ENCODE measurements at regions not wholly inside any gene's neighbourhood (a gene's known extent, or its start where the extent isn't known, plus 50 kb on each side); places are given as distances from the start of the nearest gene placed in this dataset.

DNA sequence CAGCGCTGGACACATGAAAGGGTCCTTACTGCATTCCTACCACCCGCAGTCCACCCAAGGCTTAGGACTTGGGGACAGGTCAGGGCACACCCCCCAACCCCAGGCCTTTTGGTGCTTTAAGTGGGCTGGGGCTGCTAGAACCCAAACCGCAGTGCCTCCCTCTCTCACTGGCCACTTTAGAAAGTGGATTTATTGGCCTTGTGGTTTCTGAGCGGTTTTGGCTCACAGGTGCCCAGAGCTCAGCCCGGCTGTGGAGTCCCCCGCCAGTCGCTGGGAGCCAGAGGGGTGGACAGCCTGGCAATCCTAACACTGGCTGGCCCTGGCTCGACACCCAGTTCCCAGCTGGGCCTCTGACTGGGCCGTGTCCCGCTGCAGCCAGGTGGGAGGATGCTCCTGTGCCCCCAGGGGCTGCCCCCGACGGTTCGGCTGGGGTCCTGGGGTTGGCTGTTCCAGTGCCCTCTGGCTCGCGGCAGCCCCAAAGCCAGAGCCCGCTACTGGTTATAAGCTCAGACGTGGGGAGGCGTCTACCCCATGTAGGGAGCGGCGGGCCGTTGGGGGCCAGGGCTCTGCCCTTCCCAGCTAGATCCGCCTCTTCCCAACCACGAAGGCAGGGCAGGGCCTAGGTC lies 65.2 kb upstream of the RNU6ATAC start:
- no peak for DNase-seq

DNA sequence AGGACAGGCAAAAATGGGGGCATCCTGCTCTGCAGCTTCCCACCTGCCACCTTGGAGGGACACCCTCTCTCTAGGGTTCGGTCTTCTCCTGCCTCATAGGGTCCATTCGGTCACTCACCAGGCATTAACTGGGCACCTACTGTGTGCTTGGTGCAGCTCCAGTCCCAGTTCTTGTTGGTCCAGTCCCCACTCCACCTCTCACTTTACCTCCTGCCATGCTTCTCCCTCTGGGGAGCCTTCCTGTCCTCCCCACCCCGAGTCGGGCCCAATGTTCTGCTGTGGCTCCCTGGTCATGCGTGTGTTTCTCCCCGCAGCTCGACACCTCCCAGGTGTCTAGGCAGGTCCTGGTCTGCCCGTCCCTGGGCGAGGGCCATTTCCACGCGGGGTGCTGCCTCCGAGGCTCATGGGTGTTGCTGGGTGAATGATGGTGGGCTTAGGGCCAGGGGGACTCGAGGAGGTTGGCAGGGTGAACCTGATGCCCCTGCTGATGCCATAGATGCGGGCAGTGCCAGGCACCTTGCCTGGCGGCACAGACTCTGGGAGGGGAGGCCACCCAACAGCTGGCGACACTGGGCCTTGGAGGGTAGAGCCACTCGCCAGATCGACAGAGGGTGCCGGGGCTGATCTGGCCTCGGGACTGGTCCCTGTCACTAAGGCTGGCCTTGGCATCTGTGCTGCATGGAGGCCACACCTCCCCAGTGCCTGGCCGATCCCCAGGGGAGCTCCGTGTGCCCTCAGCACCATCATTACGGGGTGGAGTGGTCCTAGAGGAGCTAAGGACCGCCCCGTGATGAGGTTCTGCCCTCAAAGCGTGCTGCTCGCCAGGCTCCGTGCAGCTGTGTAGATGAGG lies 66.0 kb upstream of the RNU6ATAC start:
- no peak for DNase-seq

DNA sequence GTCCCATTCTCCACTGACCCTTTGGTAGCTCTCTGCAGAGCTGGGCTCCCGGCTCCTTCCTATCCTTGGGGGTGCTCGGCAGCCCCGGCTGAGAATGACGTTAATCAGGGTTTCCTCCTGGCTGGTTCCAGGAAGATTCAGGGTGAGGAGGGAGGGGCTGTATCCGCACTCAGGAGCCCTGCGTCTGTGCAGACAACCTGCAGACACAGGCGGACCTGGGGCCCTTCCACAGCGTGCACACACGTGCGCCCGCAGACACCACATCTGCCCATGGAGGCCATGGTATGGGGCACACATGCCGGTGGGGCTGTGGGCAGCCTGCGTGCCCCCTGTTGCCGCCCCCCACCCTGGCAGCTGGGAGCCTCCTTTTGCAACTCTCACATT lies 66.6 kb upstream of the RNU6ATAC start:
- no peak for DNase-seq

DNA sequence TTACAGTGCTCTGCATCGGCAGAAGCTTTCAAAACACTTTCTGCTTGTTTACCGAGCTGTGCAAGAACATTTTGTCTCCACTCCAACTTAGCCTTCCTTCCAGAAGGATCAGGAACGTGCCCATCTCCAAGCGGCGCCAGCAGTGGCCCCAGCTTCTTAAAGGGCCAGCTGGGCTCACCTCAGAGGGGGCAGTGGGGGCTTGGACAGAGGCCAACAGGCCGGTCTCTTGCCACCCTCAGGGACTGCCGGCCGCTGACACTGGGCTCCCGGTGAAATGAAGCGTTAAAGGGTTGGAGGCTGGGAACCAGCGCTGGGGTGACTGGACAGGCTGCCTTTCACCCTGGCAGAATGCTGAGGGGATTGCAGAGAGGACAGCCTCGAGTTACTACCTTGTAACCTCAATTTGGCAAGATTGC lies 67.0 kb upstream of the RNU6ATAC start:
- DNase-seq: no peak

DNA sequence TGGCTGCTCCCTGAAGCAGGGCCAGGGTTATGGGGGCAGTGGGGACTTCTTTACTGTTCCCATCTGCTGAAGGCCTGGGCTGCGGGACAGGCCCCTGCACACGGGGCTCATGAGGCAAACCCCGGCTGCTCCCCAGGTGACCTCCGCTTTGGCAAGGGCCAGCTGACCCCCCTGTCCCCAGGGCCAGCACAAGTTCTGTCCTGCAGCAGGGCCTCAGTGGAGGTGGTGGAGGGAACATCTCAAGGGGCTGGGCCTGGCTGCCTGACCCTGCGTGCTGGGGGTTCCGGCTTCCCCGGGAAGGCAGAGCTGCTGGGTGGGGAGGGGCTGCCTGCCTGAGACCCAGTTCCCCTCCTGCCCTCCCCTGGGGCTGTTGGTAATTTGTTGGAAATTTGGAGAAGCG lies 67.4 kb upstream of the RNU6ATAC start:
- no peak for DNase-seq

DNA sequence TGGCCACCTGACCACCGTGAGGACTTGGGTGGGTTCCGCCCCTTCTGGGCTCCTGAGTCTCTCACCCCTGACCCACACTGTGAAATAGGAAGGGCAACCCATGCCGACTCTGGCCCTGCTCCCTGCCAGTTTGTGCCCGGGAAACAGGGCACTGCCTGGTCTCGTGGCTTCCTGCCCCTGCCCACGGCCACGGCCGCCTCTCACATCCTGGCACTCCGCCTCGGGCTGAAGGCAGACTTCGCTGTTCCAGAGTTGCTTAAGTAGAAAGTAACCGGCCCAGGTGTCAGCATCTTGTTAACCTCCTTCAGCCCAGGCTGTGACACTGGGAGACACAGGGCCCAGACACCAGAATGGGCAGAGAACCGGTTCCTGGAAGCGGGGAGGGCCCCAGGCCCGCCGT lies 68.7 kb upstream of the RNU6ATAC start:
- DNase-seq: no peak

DNA sequence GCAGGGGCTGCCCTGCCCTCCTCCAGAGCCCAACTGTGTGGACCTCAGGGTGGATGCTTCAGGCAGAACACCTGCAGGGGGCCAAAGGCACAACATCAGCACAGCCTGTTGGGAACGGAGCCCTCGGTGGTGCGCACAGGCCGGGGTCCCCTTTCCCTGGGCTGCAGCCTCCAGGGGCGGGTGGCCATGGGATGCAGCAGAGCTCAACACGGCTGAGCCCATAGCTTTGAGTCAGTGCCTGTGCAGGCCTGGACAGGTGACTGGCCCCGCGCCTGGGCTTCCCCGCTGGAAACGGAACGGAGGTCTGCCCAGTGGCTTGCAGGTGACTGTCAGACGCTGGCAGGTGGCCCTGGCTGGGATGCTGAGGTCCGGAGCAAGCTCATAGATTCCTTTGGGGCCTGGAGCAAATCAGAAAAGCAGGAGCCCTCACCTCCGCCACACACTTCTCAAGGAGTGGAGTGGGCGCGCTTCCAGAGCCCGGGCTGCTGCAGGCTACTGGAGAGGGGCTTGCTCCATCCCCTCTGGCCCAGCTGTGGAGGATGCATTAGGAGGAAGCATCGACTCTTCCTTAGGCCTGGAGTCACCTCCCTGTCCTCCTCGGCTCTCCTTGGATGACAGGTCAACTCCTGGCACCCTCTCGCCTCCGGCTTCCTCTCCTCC lies 69.8 kb upstream of the RNU6ATAC start:
- DNase-seq: no peak

DNA sequence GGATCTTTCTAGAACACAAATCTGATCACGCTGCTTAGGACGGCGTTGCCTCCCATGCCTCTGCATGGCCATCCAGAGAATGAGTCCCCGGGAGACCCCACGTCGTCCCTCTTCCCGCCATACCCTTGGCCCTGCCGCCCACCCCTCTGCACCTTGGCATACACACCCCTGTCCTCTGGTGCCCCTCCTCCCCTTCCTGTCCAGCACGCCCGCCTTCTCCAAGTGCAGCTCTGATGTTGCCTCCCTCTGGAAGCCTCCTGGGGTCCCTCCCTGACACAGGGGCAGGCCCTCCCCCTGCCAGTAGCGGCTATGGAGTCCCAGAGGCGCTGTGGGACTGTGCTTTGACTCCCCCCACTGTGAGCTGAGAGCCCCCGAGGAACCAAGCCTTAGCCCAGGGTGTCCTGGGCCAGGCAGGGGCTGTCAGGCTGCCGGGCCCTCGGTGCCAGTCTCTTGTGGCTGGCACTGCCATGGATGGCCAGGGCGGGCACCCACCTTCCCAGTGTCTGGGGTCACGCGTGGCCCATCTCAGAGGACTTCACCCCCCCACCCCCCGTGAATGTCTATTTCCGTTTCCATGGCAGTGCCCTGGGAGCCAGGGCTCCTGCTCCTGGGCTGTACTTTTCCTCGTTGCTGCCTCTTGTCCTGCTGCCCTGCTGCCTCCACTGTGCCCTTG lies 70.5 kb upstream of the RNU6ATAC start:
- no peak for DNase-seq

DNA sequence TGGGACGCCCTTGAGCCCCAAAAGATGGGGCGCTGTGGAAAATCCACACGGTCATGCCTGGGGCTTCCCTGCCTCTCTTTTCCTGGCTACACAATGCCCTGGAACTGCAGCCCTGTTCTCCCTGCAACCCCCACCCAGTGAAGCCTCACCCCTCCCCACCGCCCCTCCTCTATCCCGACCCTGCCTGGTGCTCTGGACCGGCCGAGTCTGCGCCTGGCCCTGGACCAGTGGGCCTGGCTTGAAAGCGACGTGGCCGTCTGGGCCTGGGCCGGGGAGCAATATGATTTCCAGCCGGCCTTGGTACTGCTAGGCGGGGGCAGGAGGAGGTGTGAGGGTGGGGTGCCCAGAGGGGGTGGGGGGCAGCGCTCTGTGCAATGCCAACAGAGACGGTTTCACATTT lies 71.0 kb upstream of the RNU6ATAC start:
- no peak for DNase-seq

DNA sequence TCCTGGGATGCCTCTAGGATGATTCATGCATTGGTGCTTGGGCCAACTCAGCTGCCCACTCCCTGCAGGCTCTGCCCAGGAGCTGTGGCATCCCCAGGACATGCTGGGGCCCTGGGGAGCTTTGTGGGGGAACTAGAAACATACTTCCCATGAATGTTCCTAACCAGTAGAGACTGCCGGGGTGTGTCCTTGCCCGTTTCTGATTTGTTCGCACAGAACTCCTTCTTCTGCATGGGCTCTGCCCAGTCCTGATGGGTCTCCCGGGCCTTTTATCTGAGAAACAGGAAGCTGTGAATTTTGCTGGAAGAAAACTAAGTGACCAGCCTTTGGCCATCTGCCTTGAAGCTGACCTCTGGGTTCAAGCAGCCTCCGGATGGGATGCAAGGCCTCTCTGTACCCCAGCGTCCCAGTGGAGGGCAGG lies 71.6 kb upstream of the RNU6ATAC start:
- DNase-seq: no peak

DNA sequence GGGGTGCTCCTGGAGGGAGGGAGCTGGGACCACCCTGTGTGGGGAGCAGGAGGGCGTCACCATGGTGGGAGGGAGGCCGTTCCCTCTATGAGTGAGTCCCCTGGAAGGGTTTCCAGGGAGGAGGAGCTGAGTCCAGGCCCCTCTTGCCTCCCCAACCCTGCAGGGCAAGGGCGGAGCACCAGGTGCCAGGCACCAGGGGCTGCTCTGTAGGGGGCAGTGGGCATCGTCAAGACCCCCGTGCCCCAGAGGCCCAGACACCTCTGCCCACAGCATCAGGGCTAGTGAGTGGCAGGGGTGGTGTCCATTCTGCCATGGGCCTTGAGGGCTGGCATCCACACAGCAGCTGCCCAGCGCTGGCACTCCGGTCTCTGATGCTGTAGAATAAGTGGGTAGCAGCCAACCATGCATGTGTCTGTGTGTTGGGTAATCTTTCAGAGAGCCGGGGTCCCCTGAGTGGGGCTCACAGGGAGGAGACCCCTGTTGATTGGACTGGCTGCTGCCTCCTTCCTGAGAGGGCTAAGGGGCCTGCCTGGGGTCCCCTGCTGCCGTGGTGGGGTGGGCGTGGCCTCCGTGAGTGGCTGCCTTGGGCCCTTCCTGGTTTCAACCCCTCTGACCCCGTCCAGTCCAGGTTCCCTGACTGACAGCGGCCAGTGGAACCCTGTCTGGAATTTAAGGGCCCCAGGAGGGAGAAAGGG lies 72.7 kb upstream of the RNU6ATAC start:
- no peak for DNase-seq

DNA sequence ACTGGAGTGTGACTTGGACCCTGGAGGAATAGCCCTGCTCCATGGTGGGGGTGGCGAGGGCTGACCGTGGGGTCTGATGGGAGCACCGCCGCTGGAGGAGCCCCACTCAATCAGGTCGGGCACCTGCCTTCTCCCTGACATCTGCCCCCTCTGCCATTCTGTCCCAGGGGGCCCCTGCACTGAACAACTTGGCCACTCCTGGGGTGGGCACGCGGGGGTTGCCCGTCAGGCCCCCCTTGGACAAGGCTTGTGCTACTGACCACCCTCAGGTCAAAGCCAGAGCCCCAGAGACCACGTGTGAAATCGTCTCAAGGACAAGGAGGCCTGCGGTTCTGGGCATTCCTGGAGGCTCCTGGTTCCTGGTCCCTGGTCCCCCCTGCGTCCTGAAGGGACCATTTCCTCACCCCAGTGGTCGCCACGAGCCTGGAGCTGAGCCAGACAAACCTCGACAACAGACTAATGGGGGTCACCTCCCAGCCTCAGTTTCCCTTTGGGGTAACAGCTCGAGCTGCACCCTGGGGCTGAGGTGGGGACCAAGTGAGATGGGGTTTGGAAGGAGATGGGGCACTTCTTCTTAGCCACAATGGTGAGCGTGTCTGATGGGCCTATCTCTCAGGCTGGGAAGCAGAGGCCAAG lies 73.4 kb upstream of the RNU6ATAC start:
- no peak for DNase-seq

DNA sequence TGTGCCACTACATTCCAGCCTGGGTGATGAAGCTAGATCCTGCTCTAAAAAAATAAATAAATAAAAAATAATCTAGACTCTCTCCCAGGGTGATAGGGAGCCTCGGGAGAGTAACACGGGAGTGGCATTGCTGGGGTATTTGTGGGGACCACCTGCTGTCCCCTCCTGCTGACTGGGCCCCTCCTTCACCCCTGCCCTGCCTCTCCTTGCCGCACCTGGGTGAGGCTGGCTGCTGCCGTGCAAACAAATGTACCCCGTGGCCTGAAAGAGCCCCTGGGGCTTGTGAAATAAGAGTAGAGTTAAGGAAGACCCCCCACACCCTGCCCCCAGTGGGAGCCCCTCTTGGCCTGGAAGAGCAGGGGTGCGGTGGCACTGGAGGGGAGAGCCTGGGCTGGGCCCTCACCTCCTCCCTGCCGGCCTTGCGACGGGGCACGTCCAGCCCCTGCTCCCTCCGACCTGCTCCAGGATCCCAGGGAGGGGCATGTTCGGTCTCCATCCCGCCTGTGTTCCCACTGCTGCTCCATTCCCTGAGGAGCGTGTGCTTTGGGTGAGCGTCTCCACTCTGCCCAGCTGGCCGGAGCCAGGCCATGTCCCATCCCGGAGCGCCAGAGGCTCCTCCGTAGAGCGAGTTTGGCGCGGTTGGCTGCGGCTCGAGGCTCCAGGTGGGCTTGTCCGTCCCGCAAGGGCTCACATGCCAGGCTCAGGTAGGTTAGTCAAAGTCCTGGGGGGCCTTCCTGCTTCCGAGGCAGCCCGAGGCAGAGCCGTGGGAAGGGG lies 75.0 kb upstream of the RNU6ATAC start:
- no peak for DNase-seq

DNA sequence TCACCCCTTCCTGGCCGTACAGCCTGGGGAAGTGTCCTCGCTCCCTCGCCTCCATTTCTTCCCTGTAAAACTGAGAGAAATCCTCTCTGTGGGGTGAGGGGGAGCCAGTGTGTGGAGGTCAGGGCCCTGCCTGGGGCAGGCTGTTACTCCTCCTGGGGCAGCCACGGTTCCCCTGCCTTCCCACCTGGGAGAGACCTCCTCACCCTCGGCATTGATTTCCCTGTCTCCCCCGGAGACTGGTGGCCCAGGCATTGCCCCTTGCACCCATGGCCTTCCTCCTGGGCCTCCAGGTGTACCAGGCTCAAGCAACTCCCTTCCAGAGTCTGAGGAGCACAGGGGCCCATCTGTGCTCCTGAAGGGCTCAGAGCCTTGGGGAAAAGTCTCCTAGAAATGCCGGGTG lies 75.6 kb upstream of the RNU6ATAC start:
- no peak for DNase-seq

DNA sequence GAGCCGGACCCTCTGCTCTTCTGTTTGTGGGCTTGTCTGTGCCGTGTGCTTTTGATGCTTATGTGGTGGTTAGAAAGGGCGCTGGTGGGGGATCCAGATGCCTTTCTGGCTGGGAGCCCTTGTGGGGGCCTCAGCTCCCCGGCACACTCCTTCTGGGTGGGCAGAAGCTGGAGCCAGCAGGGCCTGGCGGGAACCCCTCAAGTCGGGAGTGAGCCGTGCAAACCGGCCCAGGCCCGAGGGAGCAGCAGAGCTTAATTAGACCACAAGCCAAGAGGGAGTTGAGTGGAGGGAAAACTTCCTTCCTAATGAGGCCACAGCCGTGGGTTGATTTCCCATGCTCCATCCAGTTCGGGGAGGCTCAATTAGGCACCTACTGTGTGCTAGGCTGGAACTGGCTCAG lies 76.0 kb upstream of the RNU6ATAC start:
- no peak for DNase-seq

DNA sequence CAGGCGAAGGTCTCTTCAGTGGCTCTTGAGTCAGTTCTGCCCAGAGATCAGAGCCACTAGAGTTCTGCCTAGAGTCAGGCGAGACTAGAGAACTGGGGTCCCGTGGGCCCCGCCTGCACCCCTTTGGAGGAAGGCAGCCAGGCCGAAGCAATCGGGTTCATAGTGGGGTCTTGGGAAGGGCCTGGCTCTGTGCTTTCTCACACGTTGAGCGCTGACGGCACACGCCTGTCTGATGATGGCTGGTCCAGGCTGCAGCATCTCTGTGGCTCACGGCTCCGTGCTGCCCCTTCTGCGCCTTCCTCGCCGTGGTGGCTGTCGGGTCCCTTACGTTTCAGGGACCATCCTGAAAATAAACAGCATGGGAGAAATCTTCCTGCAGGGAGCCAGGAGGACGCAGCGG lies 78.3 kb upstream of the RNU6ATAC start:
- no peak for DNase-seq

DNA sequence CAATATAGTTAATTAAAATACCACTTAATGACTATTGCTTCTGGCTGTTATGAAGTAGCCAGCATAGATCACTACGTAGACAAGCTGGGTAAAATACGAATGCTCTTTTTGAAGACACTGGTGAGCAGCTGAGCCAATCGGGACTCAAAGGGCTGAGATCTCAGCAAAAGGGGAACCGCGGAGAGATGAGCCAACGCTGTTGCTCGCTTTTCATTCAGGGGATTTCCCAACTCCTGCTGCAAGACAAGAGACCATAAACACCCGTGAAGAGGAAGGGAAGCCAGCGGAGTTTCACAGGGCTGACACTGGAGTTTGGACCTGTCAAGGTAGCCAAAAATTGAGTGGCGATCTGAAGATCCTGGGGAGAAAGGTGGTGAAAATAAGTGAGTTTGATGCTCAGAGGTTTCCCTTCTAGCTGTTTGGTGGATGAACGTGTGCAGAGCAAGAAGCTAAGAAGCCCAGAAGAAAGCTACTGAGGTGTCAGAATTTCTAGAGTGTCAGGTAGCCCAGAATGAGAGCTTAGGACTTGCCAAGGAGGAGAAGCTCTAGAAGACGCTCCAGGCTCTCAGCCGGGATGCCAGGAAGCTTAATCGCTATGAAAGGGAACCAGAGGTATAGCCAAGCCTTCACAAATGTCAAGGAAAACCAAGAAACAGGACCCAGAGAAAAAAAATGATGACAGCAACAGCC lies 79.6 kb upstream of the RNU6ATAC start:
- DNase-seq: no peak

DNA sequence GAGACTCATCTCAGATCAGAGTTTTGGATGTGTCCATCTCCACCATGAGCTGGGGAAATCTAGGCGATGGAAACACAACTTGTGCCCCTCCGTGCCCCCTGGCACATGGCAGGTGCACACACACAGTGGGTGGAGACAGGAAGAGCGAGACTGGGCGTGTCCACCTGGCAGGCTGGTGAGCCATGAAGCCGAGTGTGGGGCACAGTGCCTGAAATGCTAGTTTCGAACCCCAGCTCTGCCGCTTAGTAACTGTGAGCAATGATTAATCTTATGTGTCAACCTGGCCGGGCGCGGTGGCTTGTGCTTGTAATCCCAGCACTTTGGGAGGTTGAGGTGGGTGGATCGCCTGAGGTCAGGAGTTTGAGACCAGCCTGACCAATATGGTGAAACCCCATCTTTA lies 80.8 kb upstream of the RNU6ATAC start:
- DNase-seq: no peak

DNA sequence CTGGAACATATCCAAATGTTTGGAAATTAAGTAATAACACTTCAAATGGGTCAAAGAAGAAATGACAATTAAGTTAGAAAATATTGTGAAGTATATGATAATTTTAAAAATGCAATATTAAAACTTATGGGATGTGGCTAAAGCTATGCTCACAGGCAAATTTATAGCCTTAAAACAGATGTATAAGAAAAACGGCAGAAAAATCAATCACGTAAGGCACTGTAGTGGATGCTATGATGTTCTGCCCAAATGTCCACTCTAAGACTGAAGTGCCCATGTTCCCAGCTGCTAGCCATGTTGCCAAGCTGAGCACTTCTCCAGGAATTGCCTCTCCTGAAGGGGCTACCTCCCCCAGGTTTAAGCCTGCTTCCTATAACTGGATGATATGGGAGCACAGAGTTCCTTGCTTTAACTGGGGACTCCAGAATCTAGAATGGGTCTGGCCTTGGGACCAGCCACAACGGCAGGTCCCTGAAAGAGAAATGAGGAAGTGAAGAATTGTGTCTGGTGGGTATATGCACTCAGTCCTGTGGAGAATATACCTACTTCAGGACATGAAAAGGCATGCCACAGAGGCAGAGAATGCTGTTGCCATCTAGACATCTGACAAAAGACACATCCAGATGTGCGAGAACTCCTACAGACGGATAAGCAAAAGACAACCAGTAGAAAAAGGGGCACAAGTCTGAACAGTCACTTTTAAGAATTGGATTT lies 78.2 kb upstream of the RXRA start:
- DNase-seq: no peak
